Type B pancreatic cell (in vitro differentiated cells): ENCODE measurements at regions not wholly inside any gene's neighbourhood (a gene's known extent, or its start where the extent isn't known, plus 50 kb on each side); places are given as distances from the start of the nearest gene placed in this dataset.

Experiments
- DNase-seq: peaks from one replicate; pipeline ENCODE4 v3.0.0; 2021; ENCODE audit warnings: mixed read lengths; ENCODE audit not compliant: unreplicated experiment; ENCODE audit errors: extremely low spot score
- H3K27ac Mint-ChIP-seq: 2 replicates; pipeline ENCODE4 v1.8.0; 2021; ENCODE audit warnings: mild to moderate bottlenecking, mixed read lengths
- H3K27me3 Mint-ChIP-seq: 2 replicates; pipeline ENCODE4 v1.8.0; 2021; ENCODE audit warnings: mixed read lengths
- H3K36me3 Mint-ChIP-seq: 2 replicates; pipeline ENCODE4 v1.8.0; 2021; ENCODE audit warnings: mixed read lengths
- H3K4me1 Mint-ChIP-seq: one replicate; pipeline ENCODE4 v1.8.0; 2021; ENCODE audit warnings: mixed read lengths; ENCODE audit not compliant: unreplicated experiment
- H3K4me3 Mint-ChIP-seq: 2 replicates; pipeline ENCODE4 v1.8.0; 2021; ENCODE audit warnings: mild to moderate bottlenecking, mixed read lengths
- H3K9me3 Mint-ChIP-seq: 2 replicates; pipeline ENCODE4 v1.8.0; 2021; ENCODE audit warnings: mixed read lengths
- CTCF ChIP-seq: fragments of 200-600 bp; sonication (generic); conservative IDR thresholded peaks from 2 replicates; pipeline ENCODE4 v1.5.0; 2021; ENCODE audit warnings: antibody characterized with exemption, mild to moderate bottlenecking

- no peak for TF ChIP-seq CTCF
- Mint-ChIP-seq H3K4me1 (no peaks in the 10 kb centered on the region), H3K36me3 (no peaks in the 10 kb centered on the region), H3K27ac (no peak overlapping the region), H3K4me3 (no peak overlapping the region), H3K9me3 (no peaks in the 10 kb centered on the region), H3K27me3 (no peaks in the 10 kb centered on the region)
- no peak for DNase-seq
Measured at GRCh38 chr11:27777033-27777432, 76.8 kb upstream of the BDNF start.

GRCh38 chr11:27773884-27774283 lies 73.6 kb upstream of the BDNF start:
- TF ChIP-seq CTCF: no peak
- Mint-ChIP-seq H3K4me1 (no peaks in the 10 kb centered on the region), H3K27ac (no peak overlapping the region), H3K36me3 (no peaks in the 10 kb centered on the region), H3K9me3 (no peaks in the 10 kb centered on the region), H3K4me3 (no peak overlapping the region), H3K27me3 (peaks cover 7% of the 10 kb centered on the region)
- no peak for DNase-seq

DNA sequence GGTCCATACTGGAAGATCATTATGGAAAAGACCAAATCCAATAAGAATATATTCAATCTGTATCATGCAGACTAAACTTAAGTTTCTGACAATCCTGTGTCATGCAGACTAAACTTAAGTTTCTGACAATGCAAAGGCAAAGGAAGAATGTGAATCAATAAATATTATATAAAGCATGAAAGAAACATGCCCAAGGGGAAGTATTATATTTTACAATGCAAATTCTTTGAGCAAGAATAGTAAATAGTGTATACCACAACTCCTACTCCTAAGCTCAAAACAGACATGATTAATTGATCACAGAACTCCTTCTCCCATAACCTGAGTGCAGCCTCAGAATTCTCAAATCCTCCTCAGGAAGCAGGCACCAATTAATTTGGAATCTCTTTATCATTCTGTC lies 71.3 kb upstream of the BDNF start:
- Mint-ChIP-seq H3K36me3 (no peaks in the 10 kb centered on the region), H3K4me1 (no peaks in the 10 kb centered on the region)
- TF ChIP-seq CTCF: no peak

GRCh38 chr11:27770576-27770975 lies 70.3 kb upstream of the BDNF start:
- Mint-ChIP-seq H3K27ac (no peak overlapping the region), H3K27me3 (peaks cover 7% of the 10 kb centered on the region), H3K36me3 (no peaks in the 10 kb centered on the region), H3K9me3 (no peaks in the 10 kb centered on the region), H3K4me3 (no peak overlapping the region), H3K4me1 (no peaks in the 10 kb centered on the region)
- no peak for DNase-seq
- no peak for TF ChIP-seq CTCF

More for the DNA sequence above, 71.3 kb upstream of the BDNF start:
- Mint-ChIP-seq H3K4me3 (no peak overlapping the region), H3K27ac (no peak overlapping the region), H3K27me3 (peaks cover 7% of the 10 kb centered on the region), H3K9me3 (no peaks in the 10 kb centered on the region)
- DNase-seq: no peak

DNA sequence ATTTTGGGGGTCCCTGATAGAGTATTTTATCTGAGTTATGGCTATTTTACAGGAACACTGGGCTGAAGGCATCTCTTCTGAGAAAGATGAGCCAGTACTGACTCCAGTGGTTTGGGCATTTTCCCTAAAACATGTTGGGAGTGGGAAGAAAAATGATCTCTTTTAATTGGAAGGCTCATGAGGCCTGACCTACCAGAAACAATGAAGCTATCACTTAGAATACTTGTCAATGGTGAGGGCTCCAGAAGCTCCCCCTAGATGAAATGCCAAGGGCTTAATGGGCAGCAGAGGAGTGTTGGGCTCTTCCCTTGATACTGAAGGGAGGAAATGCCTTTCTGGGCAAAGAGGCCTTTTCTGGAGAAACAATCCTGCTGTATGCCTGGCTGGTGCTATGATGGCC lies 63.5 kb upstream of the BDNF start:
- Mint-ChIP-seq H3K9me3 (no peaks in the 10 kb centered on the region), H3K4me3 (no peak overlapping the region), H3K27ac (no peak overlapping the region), H3K4me1 (no peaks in the 10 kb centered on the region), H3K27me3 (peaks cover 3% of the 10 kb centered on the region), H3K36me3 (no peaks in the 10 kb centered on the region)
- TF ChIP-seq CTCF: no peak
- DNase-seq: no peak

- no peak for TF ChIP-seq CTCF
- no peak overlapping the region for H3K4me3 Mint-ChIP-seq
- H3K27ac Mint-ChIP-seq: no peak overlapping the region
- H3K36me3 Mint-ChIP-seq: no peaks in the 10 kb centered on the region
- H3K27me3 Mint-ChIP-seq: peaks cover 3% of the 10 kb centered on the region
- no peaks in the 10 kb centered on the region for H3K9me3 Mint-ChIP-seq
- no peaks in the 10 kb centered on the region for H3K4me1 Mint-ChIP-seq
- DNase-seq: no peak
Measured at GRCh38 chr11:27761356-27761755, 61.1 kb upstream of the BDNF start.
